Panc1 (cell line): ENCODE measurements at regions not wholly inside any gene's neighbourhood (a gene's known extent, or its start where the extent isn't known, plus 50 kb on each side); places are given as distances from the start of the nearest gene placed in this dataset.

ENCODE experiments used
- ATAC-seq: fragments of 200-7000 bp; cut with Tn5 transposase; 2 replicates; pipeline ENCODE4 v1.9.1; 2020; ENCODE audit warnings: mild to moderate bottlenecking, moderate library complexity
- BruUV-seq: library from RNA; stranded (reverse); fragments of 400-500 nt; replicated peaks from 2 replicates; lab custom pipeline; 2021; lab: Mats Ljungman, UMichigan
- CTCF ChIA-PET: fragments of 300-600 bp; sonication (Branson Sonifier 250); formaldehyde crosslinking; loops from one replicate; lab custom pipeline; 2022; ENCODE audit warnings: antibody characterized with exemption; lab: Charles Lee
- POLR2A ChIA-PET: fragments of 300-600 bp; sonication (Branson Sonifier 250); formaldehyde crosslinking; loops from one replicate; lab custom pipeline; 2022; ENCODE audit warnings: antibody characterized with exemption; lab: Charles Lee
- DNase-seq: peaks from one replicate; pipeline ENCODE4 v3.0.0-alpha.2; 2010; ENCODE audit warnings: low read depth, low spot score
- H3K27ac ChIP-seq: 2 replicates; pipeline ENCODE4 v1.5.1; 2011; ENCODE audit warnings: mild to moderate bottlenecking, low read length, inconsistent platforms
- H3K27me3 ChIP-seq: fragments of 200-500 bp; sonication (Bioruptor generic); 2 replicates; pipeline ENCODE4 v1.6.0; 2014; ENCODE audit warnings: low read length, inconsistent platforms; ENCODE audit not compliant: control insufficient read depth, insufficient read depth
- H3K36me3 ChIP-seq: fragments of 200-500 bp; sonication (Bioruptor generic); 2 replicates; pipeline ENCODE4 v1.5.1; 2014; ENCODE audit warnings: inconsistent platforms, mild to moderate bottlenecking, low read length, moderate library complexity; ENCODE audit not compliant: control insufficient read depth, insufficient read depth
- H3K4me1 ChIP-seq: 2 replicates; pipeline ENCODE4 v1.5.1; 2011; ENCODE audit warnings: inconsistent platforms, mild to moderate bottlenecking, low read length, moderate library complexity; ENCODE audit not compliant: control insufficient read depth, insufficient read depth
- H3K4me3 ChIP-seq, 2 experiments: 2 replicates each; pipeline ENCODE4 v1.5.1; 2011 to 2012; ENCODE audit warnings: low read depth in 2 of 2, low read length in 2 of 2, mild to moderate bottlenecking in 2 of 2, inconsistent platforms in 1 of 2, moderate library complexity in 1 of 2
- H3K9me3 ChIP-seq: fragments of 200-500 bp; sonication (Bioruptor generic); 2 replicates; pipeline ENCODE4 v1.5.1; 2014; ENCODE audit warnings: low read depth, mild to moderate bottlenecking, inconsistent platforms, low read length, moderate library complexity; ENCODE audit not compliant: control insufficient read depth, insufficient read depth
- POLR2AphosphoS5 ChIP-seq: IDR thresholded peaks from 2 replicates; pipeline ENCODE4 v1.6.1; 2012; ENCODE audit warnings: mild to moderate bottlenecking, low read depth, low read length, moderate library complexity
- SIN3A ChIP-seq: IDR thresholded peaks from 2 replicates; pipeline ENCODE4 v1.6.1; 2012; ENCODE audit warnings: low read depth, mild to moderate bottlenecking, low read length, moderate library complexity, borderline replicate concordance; ENCODE audit not compliant: insufficient read depth
- TCF7L2 ChIP-seq: IDR thresholded peaks from 2 replicates; pipeline ENCODE4 v1.6.1; 2011; ENCODE audit warnings: mild to moderate bottlenecking, low read depth, low read length, inconsistent platforms
- in situ Hi-C: cut with HindIII; loops from 2 replicates; pipeline ENCODE4 v1.10.0; 2016; ENCODE audit warnings: low sequenced_read_pairs, low pct_unique_long_range_greater_than_20kb
- intact Hi-C: fragments of 100-400 bp; cut with micrococcal nuclease; formaldehyde crosslinking; loops from one replicate; pipeline ENCODE4 v1.10.0; 2022; ENCODE audit not compliant: unreplicated experiment
- TF ChIP-seq, protein P1 (sequence below), 2 experiments: IDR thresholded peaks; 2 replicates each; pipeline ENCODE4 v1.6.1; 2011 to 2012; ENCODE audit warnings: low read depth in 2 of 2, control low read depth in 1 of 2, low read length in 1 of 2, mild to moderate bottlenecking in 1 of 2, moderate library complexity in 1 of 2; ENCODE audit not compliant: insufficient read depth in 1 of 2
- TF ChIP-seq, protein P2 (sequence below): fragments of 450-650 bp; IDR thresholded peaks from 2 replicates; pipeline ENCODE4 v1.5.1; 2017; ENCODE audit warnings: mild to moderate bottlenecking

DNA sequence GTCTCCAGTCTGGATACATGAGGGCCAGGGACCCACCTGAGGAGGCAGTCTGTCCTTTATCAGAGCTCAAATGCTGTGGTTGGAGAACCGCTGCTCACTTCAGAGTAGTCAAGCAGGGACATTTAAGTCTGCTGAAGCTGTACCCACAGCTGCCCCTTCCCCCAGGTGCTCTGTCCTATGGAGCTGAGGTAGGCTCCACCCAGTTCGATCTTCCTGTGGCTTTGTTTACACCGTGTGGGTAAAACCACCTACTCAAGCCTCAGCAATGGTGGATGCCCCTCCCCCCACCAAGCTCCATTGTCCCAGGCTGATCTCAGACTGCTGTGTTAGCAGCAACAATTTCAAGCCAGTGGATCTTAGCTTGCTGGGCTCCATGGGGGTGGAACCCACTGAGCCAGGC is 731.4 kb upstream of the HS6ST1 start:
- intact Hi-C loops (no loop called here), in situ Hi-C loops (no loop called here)
- ChIA-PET POLR2A (no interaction called here), CTCF (no interaction called here)
- no TSS peak for BruUV-seq
- Histone ChIP-seq H3K36me3 (no peaks in the 10 kb centered on the region), H3K27me3 (no peaks in the 10 kb centered on the region), H3K27ac (no peak overlapping the region), H3K4me1 (no peaks in the 10 kb centered on the region), H3K9me3 (no peaks in the 10 kb centered on the region), H3K4me3 (no peak overlapping the region)
- no peak for DNase-seq
- TF ChIP-seq TCF7L2: no peak
- TF ChIP-seq SIN3A: no peak
- TF ChIP-seq POLR2AphosphoS5: no peak
- TF ChIP-seq, protein P1, sequence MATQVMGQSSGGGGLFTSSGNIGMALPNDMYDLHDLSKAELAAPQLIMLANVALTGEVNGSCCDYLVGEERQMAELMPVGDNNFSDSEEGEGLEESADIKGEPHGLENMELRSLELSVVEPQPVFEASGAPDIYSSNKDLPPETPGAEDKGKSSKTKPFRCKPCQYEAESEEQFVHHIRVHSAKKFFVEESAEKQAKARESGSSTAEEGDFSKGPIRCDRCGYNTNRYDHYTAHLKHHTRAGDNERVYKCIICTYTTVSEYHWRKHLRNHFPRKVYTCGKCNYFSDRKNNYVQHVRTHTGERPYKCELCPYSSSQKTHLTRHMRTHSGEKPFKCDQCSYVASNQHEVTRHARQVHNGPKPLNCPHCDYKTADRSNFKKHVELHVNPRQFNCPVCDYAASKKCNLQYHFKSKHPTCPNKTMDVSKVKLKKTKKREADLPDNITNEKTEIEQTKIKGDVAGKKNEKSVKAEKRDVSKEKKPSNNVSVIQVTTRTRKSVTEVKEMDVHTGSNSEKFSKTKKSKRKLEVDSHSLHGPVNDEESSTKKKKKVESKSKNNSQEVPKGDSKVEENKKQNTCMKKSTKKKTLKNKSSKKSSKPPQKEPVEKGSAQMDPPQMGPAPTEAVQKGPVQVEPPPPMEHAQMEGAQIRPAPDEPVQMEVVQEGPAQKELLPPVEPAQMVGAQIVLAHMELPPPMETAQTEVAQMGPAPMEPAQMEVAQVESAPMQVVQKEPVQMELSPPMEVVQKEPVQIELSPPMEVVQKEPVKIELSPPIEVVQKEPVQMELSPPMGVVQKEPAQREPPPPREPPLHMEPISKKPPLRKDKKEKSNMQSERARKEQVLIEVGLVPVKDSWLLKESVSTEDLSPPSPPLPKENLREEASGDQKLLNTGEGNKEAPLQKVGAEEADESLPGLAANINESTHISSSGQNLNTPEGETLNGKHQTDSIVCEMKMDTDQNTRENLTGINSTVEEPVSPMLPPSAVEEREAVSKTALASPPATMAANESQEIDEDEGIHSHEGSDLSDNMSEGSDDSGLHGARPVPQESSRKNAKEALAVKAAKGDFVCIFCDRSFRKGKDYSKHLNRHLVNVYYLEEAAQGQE (IDR thresholded peaks at IDR 0.05; ENCODE audit: insufficient read depth in 1 of 2, low read depth in 2 of 2, low read length in 1 of 2): no peak
- TF ChIP-seq, protein P2, sequence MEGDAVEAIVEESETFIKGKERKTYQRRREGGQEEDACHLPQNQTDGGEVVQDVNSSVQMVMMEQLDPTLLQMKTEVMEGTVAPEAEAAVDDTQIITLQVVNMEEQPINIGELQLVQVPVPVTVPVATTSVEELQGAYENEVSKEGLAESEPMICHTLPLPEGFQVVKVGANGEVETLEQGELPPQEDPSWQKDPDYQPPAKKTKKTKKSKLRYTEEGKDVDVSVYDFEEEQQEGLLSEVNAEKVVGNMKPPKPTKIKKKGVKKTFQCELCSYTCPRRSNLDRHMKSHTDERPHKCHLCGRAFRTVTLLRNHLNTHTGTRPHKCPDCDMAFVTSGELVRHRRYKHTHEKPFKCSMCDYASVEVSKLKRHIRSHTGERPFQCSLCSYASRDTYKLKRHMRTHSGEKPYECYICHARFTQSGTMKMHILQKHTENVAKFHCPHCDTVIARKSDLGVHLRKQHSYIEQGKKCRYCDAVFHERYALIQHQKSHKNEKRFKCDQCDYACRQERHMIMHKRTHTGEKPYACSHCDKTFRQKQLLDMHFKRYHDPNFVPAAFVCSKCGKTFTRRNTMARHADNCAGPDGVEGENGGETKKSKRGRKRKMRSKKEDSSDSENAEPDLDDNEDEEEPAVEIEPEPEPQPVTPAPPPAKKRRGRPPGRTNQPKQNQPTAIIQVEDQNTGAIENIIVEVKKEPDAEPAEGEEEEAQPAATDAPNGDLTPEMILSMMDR: no peak
- ATAC-seq: no peak

DNA sequence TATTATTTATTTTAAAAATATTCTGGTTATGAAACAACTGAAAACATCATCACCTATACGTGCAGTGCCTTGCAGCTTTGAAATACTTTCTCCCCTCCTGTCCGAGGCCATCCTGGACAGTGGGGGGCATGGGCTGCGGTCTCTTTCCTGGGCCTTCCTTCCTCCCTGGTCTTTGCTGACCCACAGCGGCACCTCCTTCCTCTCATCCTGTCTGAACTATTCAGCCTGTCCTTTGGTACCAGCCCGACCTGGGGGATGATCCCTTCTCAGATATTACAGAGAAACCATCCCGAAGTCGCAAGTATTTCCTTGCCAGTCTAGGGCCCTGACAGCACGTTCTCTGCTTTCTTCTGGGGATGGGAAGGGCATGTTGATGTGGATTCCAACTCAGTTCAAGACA is 736.6 kb upstream of the HS6ST1 start:
- DNase-seq (no peak), ATAC-seq (no peak)
- BruUV-seq: no TSS peak
- H3K9me3 ChIP-seq: no peaks in the 10 kb centered on the region
- CTCF ChIA-PET: no interaction called here
- POLR2A ChIA-PET: no interaction called here
- H3K27me3 ChIP-seq: no peaks in the 10 kb centered on the region
- TF ChIP-seq, protein P1 (IDR thresholded peaks at IDR 0.05; ENCODE audit: insufficient read depth in 1 of 2, low read depth in 2 of 2, low read length in 1 of 2): no peak
- TF ChIP-seq POLR2AphosphoS5 (no peak), TCF7L2 (no peak), SIN3A (no peak)
- TF ChIP-seq, protein P2: no peak
- in situ Hi-C loops: no loop called here
- H3K36me3 ChIP-seq: no peaks in the 10 kb centered on the region
- no peaks in the 10 kb centered on the region for H3K4me1 ChIP-seq
- intact Hi-C loops: no loop called here
- no peak overlapping the region for H3K27ac ChIP-seq
- no peak overlapping the region for H3K4me3 ChIP-seq
